ENCODE measurements at regions not wholly inside any gene's neighbourhood (a gene's known extent, or its start where the extent isn't known, plus 50 kb on each side); places are given as distances from the start of the nearest gene placed in this dataset.

DNA sequence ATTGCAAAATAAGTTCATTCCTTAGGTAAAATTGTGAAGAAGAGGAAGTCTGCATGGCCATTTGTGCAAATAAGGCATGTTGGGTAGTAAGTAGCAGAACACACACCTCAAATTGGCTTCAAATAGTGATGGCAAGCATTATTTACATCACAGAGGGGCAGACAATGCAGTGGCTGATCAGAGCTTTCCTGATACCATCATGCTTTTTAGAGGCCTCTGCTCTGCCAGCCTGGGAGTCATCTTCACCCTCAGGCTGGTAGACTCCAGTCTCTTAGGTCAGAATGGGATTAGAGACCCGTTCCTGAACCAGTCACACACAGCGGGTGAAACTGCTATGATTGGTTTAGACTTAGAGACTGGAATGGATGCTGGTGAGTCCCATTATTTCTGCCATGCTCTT is 396.0 kb upstream of the MCTP2 start:
- TF ChIP-seq, protein P1, sequence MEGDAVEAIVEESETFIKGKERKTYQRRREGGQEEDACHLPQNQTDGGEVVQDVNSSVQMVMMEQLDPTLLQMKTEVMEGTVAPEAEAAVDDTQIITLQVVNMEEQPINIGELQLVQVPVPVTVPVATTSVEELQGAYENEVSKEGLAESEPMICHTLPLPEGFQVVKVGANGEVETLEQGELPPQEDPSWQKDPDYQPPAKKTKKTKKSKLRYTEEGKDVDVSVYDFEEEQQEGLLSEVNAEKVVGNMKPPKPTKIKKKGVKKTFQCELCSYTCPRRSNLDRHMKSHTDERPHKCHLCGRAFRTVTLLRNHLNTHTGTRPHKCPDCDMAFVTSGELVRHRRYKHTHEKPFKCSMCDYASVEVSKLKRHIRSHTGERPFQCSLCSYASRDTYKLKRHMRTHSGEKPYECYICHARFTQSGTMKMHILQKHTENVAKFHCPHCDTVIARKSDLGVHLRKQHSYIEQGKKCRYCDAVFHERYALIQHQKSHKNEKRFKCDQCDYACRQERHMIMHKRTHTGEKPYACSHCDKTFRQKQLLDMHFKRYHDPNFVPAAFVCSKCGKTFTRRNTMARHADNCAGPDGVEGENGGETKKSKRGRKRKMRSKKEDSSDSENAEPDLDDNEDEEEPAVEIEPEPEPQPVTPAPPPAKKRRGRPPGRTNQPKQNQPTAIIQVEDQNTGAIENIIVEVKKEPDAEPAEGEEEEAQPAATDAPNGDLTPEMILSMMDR (IDR thresholded peaks at IDR 0.05): no peak
- TF ChIP-seq POLR2A (IDR thresholded peaks at IDR 0.05): no peak
